Left ventricle myocardium inferior (tissue), 1 donor: ENCODE measurements at regions not wholly inside any gene's neighbourhood (a gene's known extent, or its start where the extent isn't known, plus 50 kb on each side); places are given as distances from the start of the nearest gene placed in this dataset.

Source experiments
- DNase-seq: peaks from one replicate; pipeline ENCODE4 v3.0.0-alpha.2; 2020
- H3K27ac ChIP-seq: fragments of 200-600 bp; replicated peaks from 2 replicates; pipeline ENCODE4 v1.8.0; 2021
- H3K27me3 ChIP-seq: fragments of 200-600 bp; 2 replicates; pipeline ENCODE4 v1.8.0; 2021; ENCODE audit warnings: low read depth
- H3K36me3 ChIP-seq: fragments of 200-600 bp; 2 replicates; pipeline ENCODE4 v1.8.0; 2021
- H3K4me1 ChIP-seq: fragments of 200-600 bp; 2 replicates; pipeline ENCODE4 v1.8.0; 2021
- H3K4me3 ChIP-seq: fragments of 200-600 bp; 2 replicates; pipeline ENCODE4 v1.8.0; 2021; ENCODE audit warnings: mild to moderate bottlenecking, moderate library complexity
- H3K9me3 ChIP-seq: fragments of 200-600 bp; replicated peaks from 2 replicates; pipeline ENCODE4 v1.8.0; 2021
- intact Hi-C: fragments of 100-400 bp; cut with micrococcal nuclease; formaldehyde crosslinking; loops from one replicate; pipeline ENCODE4 v1.11.0; 2022
- TF ChIP-seq, protein P1 (sequence below): fragments of 200-600 bp; IDR thresholded peaks from 2 replicates; pipeline ENCODE4 v1.8.0; 2021; ENCODE audit warnings: antibody characterized with exemption, mild to moderate bottlenecking, borderline replicate concordance
- donor health status: DM: no; HTN: yes; CAD: no; lungs with severe emphysema.

DNA sequence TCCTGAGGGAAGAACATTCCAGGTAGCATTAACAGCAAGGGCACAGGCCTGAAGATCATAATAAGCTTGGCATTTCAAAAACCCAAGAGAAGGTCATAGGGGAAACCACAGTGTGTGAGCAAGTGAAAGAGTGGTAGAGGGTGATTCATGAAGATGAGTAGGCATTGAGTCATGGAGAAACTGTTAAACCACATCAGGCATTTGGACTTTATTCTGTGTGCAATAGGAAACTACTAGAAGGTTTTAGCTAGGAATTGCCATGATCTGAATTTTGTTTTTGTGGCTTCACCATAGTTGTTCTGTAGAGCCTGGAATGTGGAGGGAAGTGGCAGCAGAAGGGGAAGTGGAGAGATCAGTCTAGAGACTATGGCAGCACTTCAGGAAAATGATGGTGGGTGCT, 359.0 kb upstream of the PTBP2 start:
- H3K4me1 ChIP-seq: no peaks in the 10 kb centered on the region
- no peaks in the 10 kb centered on the region for H3K27me3 ChIP-seq
- no peak for DNase-seq
- no peaks in the 10 kb centered on the region for H3K9me3 ChIP-seq
- no peak overlapping the region for H3K27ac ChIP-seq
- TF ChIP-seq, protein P1, sequence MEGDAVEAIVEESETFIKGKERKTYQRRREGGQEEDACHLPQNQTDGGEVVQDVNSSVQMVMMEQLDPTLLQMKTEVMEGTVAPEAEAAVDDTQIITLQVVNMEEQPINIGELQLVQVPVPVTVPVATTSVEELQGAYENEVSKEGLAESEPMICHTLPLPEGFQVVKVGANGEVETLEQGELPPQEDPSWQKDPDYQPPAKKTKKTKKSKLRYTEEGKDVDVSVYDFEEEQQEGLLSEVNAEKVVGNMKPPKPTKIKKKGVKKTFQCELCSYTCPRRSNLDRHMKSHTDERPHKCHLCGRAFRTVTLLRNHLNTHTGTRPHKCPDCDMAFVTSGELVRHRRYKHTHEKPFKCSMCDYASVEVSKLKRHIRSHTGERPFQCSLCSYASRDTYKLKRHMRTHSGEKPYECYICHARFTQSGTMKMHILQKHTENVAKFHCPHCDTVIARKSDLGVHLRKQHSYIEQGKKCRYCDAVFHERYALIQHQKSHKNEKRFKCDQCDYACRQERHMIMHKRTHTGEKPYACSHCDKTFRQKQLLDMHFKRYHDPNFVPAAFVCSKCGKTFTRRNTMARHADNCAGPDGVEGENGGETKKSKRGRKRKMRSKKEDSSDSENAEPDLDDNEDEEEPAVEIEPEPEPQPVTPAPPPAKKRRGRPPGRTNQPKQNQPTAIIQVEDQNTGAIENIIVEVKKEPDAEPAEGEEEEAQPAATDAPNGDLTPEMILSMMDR: no peak
- H3K4me3 ChIP-seq: no peak overlapping the region
- intact Hi-C loops: no loop called here
- H3K36me3 ChIP-seq: no peaks in the 10 kb centered on the region

DNA sequence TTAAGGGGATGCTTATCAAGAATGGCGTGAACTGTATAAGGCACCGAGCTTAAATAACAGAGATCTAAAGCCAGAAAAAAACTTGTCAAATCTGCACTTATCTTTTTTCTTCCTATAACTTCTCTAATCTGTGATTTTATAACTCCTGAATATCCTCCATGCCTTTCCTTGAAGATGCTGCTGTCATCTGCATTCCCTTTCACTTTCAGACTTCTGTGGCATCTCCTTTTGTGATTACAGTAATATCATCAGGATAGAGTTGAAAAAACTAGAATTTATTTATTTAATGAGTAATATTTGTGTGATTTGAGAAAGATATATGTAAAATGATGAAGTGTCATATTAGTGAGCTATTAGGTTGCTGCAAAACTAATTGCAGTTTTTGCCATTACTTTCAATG, 357.8 kb upstream of the PTBP2 start:
- intact Hi-C loops: no loop called here
- Histone ChIP-seq H3K36me3 (no peaks in the 10 kb centered on the region), H3K4me3 (no peak overlapping the region), H3K4me1 (no peaks in the 10 kb centered on the region), H3K27me3 (no peaks in the 10 kb centered on the region), H3K9me3 (no peaks in the 10 kb centered on the region), H3K27ac (no peak overlapping the region)
- TF ChIP-seq, protein P1: no peak
- no peak for DNase-seq

DNA sequence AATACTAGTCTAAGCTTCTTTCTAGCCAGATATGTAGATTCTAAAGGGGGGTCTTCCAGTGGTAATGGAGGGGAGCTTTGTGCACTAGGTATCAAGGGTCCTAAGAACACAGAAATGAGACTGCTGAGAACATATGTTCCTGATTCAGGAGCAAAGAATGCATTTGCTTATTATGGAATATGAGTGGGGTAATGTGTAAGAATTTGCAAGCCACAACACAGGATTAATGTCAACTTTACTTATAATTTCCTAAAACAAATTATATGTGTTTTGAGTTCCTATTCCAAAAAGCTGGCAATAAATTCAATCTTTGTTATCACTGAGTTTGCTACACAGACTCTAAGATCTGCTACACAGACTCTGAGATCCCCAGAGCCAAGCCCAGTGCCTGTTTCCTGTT, 357.0 kb upstream of the PTBP2 start:
- H3K4me3 ChIP-seq: no peak overlapping the region
- DNase-seq: no peak
- no peaks in the 10 kb centered on the region for H3K4me1 ChIP-seq
- TF ChIP-seq, protein P1: no peak
- no peaks in the 10 kb centered on the region for H3K9me3 ChIP-seq
- no peaks in the 10 kb centered on the region for H3K36me3 ChIP-seq
- H3K27me3 ChIP-seq: no peaks in the 10 kb centered on the region
- no peak overlapping the region for H3K27ac ChIP-seq
- intact Hi-C loops: no loop called here

DNA sequence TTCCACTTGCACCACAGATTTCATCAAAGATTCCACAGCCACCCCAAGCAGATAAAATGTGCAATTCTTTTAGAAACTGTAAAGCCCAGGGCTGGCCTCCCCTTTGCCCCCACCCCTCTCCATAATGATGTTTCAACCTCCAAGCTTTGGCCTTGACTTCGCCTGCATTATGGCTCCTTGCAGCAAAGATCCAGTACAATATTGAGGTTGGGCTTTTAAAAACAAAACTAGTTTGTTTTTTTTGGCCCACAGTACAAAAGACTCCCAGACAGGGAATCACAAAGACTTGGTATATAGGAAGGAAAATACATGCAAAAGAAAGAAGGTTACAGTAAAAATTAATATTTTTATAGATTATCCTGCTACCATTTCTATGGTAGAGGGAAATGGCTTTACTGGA, 356.5 kb upstream of the PTBP2 start:
- Histone ChIP-seq H3K27me3 (no peaks in the 10 kb centered on the region), H3K4me3 (no peak overlapping the region), H3K9me3 (no peaks in the 10 kb centered on the region), H3K27ac (no peak overlapping the region), H3K4me1 (no peaks in the 10 kb centered on the region), H3K36me3 (no peaks in the 10 kb centered on the region)
- DNase-seq: no peak
- TF ChIP-seq, protein P1: no peak
- intact Hi-C loops: no loop called here

DNA sequence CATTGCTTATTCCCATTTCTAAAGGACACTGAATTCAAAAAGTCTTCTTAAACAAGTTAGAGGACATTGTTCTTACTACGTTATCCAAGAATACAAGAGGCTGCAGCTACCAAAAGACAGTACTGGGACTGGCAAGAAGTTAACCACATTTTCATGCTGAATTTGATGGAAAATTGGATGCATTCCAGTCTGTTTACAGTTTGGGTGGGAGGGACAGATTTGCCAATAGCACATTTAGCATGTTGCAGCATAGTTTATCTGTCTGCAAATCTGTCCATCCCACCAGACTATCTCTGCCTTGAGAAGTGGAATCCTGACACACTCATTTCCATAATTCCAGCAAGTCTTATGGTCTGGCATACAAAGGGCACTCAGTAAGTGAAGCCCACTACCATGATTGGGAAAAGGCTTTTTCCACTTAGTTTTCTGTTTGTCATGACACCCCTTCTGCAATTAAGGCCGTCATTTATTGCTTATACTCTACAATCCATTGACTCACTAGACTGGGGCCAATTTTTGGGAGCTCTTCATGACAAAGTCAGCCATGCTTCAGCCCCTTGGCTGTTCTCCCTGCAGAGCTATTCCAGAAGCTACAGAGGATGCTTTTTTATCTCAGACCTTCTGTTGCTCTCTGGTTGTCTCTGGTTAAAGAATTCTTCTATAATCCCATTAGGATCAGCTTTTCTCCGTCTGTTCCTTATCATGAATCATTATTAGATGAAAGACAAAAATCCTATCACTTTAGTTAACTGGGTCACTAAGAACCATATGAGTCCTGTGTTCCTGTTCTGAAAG, 355.8 kb upstream of the PTBP2 start:
- Histone ChIP-seq H3K27ac (no peak overlapping the region), H3K36me3 (no peaks in the 10 kb centered on the region), H3K27me3 (no peaks in the 10 kb centered on the region), H3K9me3 (no peaks in the 10 kb centered on the region), H3K4me1 (no peaks in the 10 kb centered on the region), H3K4me3 (no peak overlapping the region)
- TF ChIP-seq, protein P1: no peak
- DNase-seq: no peak
- intact Hi-C loops: no loop called here
